Stimulated activated CD8-positive, alpha-beta memory T cell treated with anti-CD3 and anti-CD28 coated beads, Interleukin-12 subunit alpha, Interleukin-12 subunit beta, amount 100 ng/mL, for 24 hours (primary cell): ENCODE measurements at regions not wholly inside any gene's neighbourhood (a gene's known extent, or its start where the extent isn't known, plus 50 kb on each side); places are given as distances from the start of the nearest gene placed in this dataset.

Experiments
- DNase-seq: peaks from one replicate; pipeline ENCODE4 v3.0.0-alpha.2; 2020; ENCODE audit errors: extremely low read depth

DNA sequence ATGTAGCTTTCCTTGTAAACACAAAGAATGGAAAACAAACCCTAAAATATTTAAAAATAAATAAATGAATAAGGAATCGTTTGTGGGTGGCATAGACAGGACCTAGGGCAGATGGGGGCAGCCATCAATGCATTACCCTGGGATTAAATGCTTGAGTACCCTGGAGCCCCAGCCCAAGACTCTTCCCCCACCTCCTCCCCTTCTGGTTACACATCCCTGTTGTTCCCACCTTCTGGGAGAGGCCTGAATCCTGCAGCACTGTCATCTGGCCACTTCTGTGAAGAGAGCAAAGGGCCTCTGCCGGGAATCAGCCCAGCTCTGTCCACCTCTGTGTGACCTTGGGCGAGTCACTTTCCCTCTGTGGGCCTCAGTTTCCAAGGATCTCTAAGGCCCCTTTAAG lies 61.6 kb upstream of the COL13A1 start:
- DNase-seq = no peak

DNA sequence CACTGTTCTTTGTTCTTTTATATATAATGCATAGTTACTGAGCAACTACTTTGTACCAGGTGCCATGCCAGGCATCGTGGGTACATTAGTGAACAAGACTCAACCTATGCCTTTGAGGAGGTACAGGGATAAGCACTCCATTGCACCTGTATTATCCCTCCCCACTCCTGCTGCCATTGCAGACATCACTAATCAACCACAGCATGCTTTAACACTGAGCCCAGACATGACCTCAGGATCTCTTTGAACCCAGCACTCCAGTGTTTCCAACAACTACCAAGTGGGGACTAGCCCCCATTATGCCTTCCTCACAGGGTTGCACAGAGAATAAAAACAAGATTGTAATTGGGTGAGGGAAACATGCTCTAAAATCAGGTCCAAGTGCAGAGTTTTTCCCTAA lies 60.5 kb upstream of the COL13A1 start:
- no peak for DNase-seq

DNA sequence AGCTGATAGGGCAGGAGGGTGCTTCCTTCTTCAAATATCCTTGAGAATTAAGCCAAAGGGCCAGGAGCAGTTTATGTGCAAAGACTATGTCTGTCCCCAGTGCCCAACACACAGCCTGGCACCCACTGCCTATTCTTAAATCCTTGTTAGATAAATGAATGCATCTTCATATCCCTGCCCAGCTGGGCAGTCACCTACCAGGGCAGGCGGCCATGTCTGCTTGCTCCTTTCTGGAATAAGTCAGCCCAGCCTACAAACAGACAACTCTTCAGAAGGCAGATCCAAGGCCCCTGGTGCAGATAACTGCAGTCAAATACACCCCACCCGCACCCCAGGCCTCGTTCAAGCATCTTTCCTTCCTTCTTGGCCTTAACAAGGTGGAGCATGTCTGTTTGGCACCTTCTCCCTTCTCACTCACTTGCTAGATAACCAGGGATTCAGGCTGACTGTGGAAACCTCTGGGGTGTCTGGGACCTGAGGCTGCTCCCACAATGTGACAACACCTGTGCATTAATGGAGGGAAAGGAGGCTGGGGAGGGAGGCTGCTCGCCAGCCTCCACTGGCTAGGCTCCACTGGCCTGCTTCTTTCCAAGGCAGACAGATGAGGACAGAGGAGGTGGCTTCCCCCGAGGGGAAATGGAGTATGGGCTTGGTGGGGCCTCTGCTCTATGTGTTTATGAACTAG lies 59.9 kb upstream of the COL13A1 start:
- DNase-seq = no peak

GRCh38 chr10:69742356-69742695 lies 59.4 kb upstream of the COL13A1 start:
- DNase-seq = no peak

DNA sequence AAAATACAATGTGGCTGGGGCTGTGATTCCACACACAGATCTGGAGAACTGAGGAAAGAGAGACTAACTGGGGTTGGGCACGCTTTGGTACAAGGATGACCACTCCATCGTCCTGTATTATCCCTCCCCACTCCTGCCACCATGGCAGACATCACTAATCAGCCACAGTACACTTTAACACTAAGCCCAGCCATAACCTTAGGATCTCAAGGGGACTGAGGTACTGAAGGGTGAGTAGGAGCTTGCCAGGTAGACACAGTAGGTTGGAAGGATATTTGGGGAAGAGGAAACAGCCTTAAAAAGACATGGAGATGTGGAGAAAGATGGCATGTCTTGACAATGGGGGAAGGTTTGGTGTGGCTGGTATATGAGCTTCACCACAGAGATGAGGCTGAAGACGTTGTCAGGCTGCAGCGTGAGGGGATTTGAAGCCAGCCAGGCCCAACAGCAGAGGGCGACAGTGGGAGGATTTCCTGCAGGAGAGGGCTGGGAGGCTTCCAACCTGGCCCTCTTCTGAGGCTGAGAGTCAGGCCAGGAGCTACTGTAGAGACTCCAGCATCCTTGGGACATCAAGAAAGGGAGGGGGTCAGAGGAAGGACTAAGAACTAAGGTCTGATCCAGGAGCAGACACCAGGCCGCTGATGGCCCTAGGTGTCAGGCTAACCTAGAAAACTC lies 58.6 kb upstream of the COL13A1 start:
- no peak for DNase-seq

GRCh38 chr10:69744971-69745370 lies 56.7 kb upstream of the COL13A1 start:
- DNase-seq = no peak

DNA sequence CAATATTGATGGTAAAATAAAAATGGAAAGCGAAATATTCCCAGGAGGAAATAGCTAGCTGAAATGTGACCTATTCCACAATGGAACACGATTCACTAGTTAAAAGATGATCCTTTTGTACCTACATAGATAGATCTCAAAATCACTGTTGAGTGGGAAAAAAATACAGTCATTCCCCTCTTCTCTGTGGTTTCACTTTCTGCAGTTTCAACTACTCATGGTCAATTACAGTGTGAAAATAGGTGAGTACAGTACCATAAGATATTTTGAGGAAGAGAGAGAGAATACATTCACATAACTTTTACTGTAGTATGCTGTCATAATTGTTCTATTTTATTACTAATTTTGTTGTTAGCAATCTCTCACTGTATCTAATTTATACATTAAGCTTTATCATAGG lies 56.0 kb upstream of the COL13A1 start:
- DNase-seq = no peak

GRCh38 chr10:69747179-69747578 lies 54.5 kb upstream of the COL13A1 start:
- DNase-seq = no peak

DNA sequence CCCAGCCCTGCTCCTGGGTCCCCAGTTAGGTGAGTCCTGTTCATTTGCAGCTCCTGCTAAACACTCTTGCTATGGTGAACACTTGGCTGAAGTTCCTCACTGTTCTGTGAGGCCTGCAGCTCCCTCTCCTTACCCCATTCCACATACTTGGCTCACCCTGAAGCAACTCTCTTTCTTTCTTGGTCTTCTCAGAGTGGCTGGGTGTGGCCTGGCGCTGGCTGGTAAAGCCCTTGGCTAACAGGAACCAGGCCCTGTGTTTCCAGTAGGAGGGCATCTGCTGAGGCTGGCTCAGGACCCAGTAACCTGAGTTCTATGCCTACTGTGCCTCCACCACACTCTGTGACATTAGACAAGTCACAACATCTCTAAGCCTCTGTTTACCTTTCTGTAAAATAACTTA lies 53.1 kb upstream of the COL13A1 start:
- DNase-seq = no peak

- DNase-seq = no peak
These were observed 52.3 kb upstream of the COL13A1 start for GRCh38 chr10:69749178-69750010.

GRCh38 chr10:69750011-69750373 lies 51.7 kb upstream of the COL13A1 start:
- DNase-seq = no peak

- no peak for DNase-seq
These were observed 51.0 kb upstream of the COL13A1 start for GRCh38 chr10:69750725-69751124.

GRCh38 chr10:69751214-69751613 lies 50.5 kb upstream of the COL13A1 start:
- no peak for DNase-seq
